ENCODE measurements at regions not wholly inside any gene's neighbourhood (a gene's known extent, or its start where the extent isn't known, plus 50 kb on each side); places are given as distances from the start of the nearest gene placed in this dataset.

- TF ChIP-seq, protein P1, sequence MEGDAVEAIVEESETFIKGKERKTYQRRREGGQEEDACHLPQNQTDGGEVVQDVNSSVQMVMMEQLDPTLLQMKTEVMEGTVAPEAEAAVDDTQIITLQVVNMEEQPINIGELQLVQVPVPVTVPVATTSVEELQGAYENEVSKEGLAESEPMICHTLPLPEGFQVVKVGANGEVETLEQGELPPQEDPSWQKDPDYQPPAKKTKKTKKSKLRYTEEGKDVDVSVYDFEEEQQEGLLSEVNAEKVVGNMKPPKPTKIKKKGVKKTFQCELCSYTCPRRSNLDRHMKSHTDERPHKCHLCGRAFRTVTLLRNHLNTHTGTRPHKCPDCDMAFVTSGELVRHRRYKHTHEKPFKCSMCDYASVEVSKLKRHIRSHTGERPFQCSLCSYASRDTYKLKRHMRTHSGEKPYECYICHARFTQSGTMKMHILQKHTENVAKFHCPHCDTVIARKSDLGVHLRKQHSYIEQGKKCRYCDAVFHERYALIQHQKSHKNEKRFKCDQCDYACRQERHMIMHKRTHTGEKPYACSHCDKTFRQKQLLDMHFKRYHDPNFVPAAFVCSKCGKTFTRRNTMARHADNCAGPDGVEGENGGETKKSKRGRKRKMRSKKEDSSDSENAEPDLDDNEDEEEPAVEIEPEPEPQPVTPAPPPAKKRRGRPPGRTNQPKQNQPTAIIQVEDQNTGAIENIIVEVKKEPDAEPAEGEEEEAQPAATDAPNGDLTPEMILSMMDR (IDR thresholded peaks at IDR 0.05), result no peak
- TF ChIP-seq EP300 (IDR thresholded peaks at IDR 0.05) (no peak), POLR2A (IDR thresholded peaks at IDR 0.05) (no peak), POLR2AphosphoS5 (IDR thresholded peaks at IDR 0.05) (no peak)
Observed at GRCh38 chr2:236693531-236693930, 123.9 kb downstream of the ACKR3 start.
